HEK293 (cell line): ENCODE measurements at regions not wholly inside any gene's neighbourhood (a gene's known extent, or its start where the extent isn't known, plus 50 kb on each side); places are given as distances from the start of the nearest gene placed in this dataset.

ENCODE experiments used
- CTCF ChIP-seq: fragments of 450-650 bp; formaldehyde crosslinking; IDR thresholded peaks from 2 replicates; pipeline ENCODE4 v1.5.1; 2016; ENCODE audit warnings: missing biosample characterization, missing genetic modification characterization
- MYNN ChIP-seq: fragments of 450-650 bp; formaldehyde crosslinking; IDR thresholded peaks from 2 replicates; pipeline ENCODE4 v1.5.1; 2016; ENCODE audit warnings: missing biosample characterization, missing genetic modification characterization, borderline replicate concordance
- ZBTB7A ChIP-seq: fragments of 450-650 bp; formaldehyde crosslinking; IDR thresholded peaks from 2 replicates; pipeline ENCODE4 v1.5.1; 2016; ENCODE audit warnings: low read depth, missing biosample characterization, missing genetic modification characterization
- ZFP37 ChIP-seq: fragments of 450-650 bp; formaldehyde crosslinking; IDR thresholded peaks from 2 replicates; pipeline ENCODE4 v1.5.1; 2016; ENCODE audit warnings: missing biosample characterization, missing genetic modification characterization
- ZNF175 ChIP-seq: fragments of 450-650 bp; formaldehyde crosslinking; IDR thresholded peaks from 2 replicates; pipeline ENCODE4 v1.5.1; 2016; ENCODE audit warnings: missing biosample characterization, missing genetic modification characterization
- ZNF223 ChIP-seq: fragments of 450-650 bp; formaldehyde crosslinking; IDR thresholded peaks from 2 replicates; pipeline ENCODE4 v1.5.1; 2016; ENCODE audit warnings: missing biosample characterization, missing genetic modification characterization
- ZNF654 ChIP-seq: fragments of 450-650 bp; formaldehyde crosslinking; IDR thresholded peaks from 2 replicates; pipeline ENCODE4 v1.5.1; 2016; ENCODE audit warnings: low read depth, missing biosample characterization, missing genetic modification characterization
- TF ChIP-seq, protein P1 (sequence below): fragments of 450-650 bp; formaldehyde crosslinking; IDR thresholded peaks from 2 replicates; pipeline ENCODE4 v1.5.1; 2016; ENCODE audit warnings: missing biosample characterization, missing genetic modification characterization, low read depth

GRCh38 chr3:69674752-69675151 lies 64.5 kb upstream of the MITF start:
- TF ChIP-seq ZFP37 (tag by site-specific recombination): no peak
- TF ChIP-seq ZNF175 (tag by site-specific recombination): no peak
- TF ChIP-seq ZBTB7A (tag by site-specific recombination): no peak
- TF ChIP-seq ZNF223 (tag by site-specific recombination): no peak
- TF ChIP-seq, protein P1, sequence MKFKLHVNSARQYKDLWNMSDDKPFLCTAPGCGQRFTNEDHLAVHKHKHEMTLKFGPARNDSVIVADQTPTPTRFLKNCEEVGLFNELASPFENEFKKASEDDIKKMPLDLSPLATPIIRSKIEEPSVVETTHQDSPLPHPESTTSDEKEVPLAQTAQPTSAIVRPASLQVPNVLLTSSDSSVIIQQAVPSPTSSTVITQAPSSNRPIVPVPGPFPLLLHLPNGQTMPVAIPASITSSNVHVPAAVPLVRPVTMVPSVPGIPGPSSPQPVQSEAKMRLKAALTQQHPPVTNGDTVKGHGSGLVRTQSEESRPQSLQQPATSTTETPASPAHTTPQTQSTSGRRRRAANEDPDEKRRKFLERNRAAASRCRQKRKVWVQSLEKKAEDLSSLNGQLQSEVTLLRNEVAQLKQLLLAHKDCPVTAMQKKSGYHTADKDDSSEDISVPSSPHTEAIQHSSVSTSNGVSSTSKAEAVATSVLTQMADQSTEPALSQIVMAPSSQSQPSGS: no peak
- no peak for TF ChIP-seq CTCF (tag by site-specific recombination)
- no peak for TF ChIP-seq MYNN (tag by site-specific recombination)
- TF ChIP-seq ZNF654 (tag by site-specific recombination): no peak
